ENCODE measurements at regions not wholly inside any gene's neighbourhood (a gene's known extent, or its start where the extent isn't known, plus 50 kb on each side); places are given as distances from the start of the nearest gene placed in this dataset.
A peak's percentile ranks its signal among the peaks of the same experiment; 100 is the strongest.

- in situ Hi-C loops (cut with HindIII; ENCODE audit: low sequenced_read_pairs), result no loop called here
- no peak overlapping the region for H3K4me3 ChIP-seq (ENCODE audit: low read depth, low read length)
- no peak for DNase-seq (ENCODE audit: low read depth, low spot score)
- TF ChIP-seq CTCF (IDR thresholded peaks at IDR 0.05; ENCODE audit: low read depth, low read length), result no peak
Measured at GRCh38 chr16:65318590-65319257, 196.9 kb upstream of the CDH11 start.

- no peak for TF ChIP-seq CTCF (IDR thresholded peaks at IDR 0.05; ENCODE audit: low read depth, low read length)
- no peak overlapping the region for H3K4me3 ChIP-seq (ENCODE audit: low read depth, low read length)
- in situ Hi-C loops (cut with HindIII; ENCODE audit: low sequenced_read_pairs), result no loop called here
- peak; percentile 29 for DNase-seq (ENCODE audit: low read depth, low spot score)
Measured at GRCh38 chr16:65318138-65318537, 196.3 kb upstream of the CDH11 start.

- in situ Hi-C loops (cut with HindIII; ENCODE audit: low sequenced_read_pairs), result no loop called here
- no peak overlapping the region for H3K4me3 ChIP-seq (ENCODE audit: low read depth, low read length)
- DNase-seq (ENCODE audit: low read depth, low spot score), result no peak
- TF ChIP-seq CTCF (IDR thresholded peaks at IDR 0.05; ENCODE audit: low read depth, low read length), result no peak
Measured at GRCh38 chr16:65316808-65317207, 194.9 kb upstream of the CDH11 start.

GRCh38 chr16:65315081-65315780, 193.4 kb upstream of the CDH11 start:
- TF ChIP-seq CTCF (IDR thresholded peaks at IDR 0.05; ENCODE audit: low read depth, low read length), result no peak
- in situ Hi-C loops (cut with HindIII; ENCODE audit: low sequenced_read_pairs), result no loop called here
- H3K4me3 ChIP-seq (ENCODE audit: low read depth, low read length), result no peak overlapping the region
- DNase-seq (ENCODE audit: low read depth, low spot score), result peak; percentile 10

- DNase-seq (ENCODE audit: low read depth, low spot score), result peak; percentile 15
- H3K4me3 ChIP-seq (ENCODE audit: low read depth, low read length), result no peak overlapping the region
- no peak for TF ChIP-seq CTCF (IDR thresholded peaks at IDR 0.05; ENCODE audit: low read depth, low read length)
- in situ Hi-C loops (cut with HindIII; ENCODE audit: low sequenced_read_pairs), result no loop called here
Measured at GRCh38 chr16:65314627-65315008, 192.8 kb upstream of the CDH11 start.

GRCh38 chr16:65313936-65314626, 192.2 kb upstream of the CDH11 start:
- H3K4me3 ChIP-seq (ENCODE audit: low read depth, low read length), result no peak overlapping the region
- TF ChIP-seq CTCF (IDR thresholded peaks at IDR 0.05; ENCODE audit: low read depth, low read length), result no peak
- in situ Hi-C loops (cut with HindIII; ENCODE audit: low sequenced_read_pairs), result no loop called here
- peak; percentile 5 for DNase-seq (ENCODE audit: low read depth, low spot score)
